GM20000 (cell line): ENCODE measurements at regions not wholly inside any gene's neighbourhood (a gene's known extent, or its start where the extent isn't known, plus 50 kb on each side); places are given as distances from the start of the nearest gene placed in this dataset.

Experiments
- DNase-seq: peaks from one replicate; pipeline ENCODE4 v3.0.0; 2012; ENCODE audit warnings: low spot score
- TF ChIP-seq, protein P1 (sequence below): IDR thresholded peaks from 2 replicates; pipeline ENCODE4 v1.5.1; 2012; ENCODE audit warnings: mild to moderate bottlenecking, control low read depth; ENCODE audit errors: extremely low read depth, missing control alignments

DNA sequence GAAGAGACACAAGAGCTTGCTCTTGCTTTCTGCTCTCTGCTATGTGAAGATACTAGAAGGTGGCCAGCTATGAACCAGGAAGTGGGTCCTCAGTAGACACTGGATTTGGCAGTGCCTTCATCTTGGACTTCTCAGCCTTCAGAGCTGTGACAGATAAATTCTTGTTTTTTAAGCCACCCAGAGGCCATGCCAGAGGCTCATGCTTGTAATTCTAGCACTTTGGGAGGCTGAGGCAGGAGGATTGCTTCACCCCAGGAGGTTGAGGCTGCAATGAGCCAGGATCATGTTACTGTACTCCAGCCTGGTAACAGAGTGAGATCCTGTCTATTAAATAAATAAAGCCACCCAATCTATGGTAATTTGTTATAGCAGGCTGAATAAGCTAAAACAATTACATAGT is 185.5 kb upstream of the SALL4 start:
- TF ChIP-seq, protein P1, sequence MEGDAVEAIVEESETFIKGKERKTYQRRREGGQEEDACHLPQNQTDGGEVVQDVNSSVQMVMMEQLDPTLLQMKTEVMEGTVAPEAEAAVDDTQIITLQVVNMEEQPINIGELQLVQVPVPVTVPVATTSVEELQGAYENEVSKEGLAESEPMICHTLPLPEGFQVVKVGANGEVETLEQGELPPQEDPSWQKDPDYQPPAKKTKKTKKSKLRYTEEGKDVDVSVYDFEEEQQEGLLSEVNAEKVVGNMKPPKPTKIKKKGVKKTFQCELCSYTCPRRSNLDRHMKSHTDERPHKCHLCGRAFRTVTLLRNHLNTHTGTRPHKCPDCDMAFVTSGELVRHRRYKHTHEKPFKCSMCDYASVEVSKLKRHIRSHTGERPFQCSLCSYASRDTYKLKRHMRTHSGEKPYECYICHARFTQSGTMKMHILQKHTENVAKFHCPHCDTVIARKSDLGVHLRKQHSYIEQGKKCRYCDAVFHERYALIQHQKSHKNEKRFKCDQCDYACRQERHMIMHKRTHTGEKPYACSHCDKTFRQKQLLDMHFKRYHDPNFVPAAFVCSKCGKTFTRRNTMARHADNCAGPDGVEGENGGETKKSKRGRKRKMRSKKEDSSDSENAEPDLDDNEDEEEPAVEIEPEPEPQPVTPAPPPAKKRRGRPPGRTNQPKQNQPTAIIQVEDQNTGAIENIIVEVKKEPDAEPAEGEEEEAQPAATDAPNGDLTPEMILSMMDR = no peak
- DNase-seq = no peak

DNA sequence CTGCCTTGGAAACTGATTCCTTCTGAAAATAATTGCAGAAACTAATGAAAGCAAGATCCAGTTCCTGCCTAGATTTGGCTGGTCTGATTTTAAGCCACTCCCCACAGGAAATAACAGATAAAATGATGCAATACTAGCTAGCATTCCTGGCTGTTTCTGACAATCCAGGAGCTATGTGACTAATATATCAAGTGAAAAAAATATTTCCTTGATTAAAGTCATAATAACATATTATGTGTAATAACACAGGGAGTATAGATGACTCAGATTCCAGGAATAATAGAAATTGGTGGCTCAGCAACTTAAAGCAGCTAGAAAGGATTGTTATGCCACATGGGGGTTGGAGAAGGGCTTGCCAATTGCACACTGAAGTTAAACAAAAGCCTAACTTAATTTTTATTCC is 182.7 kb upstream of the SALL4 start:
- TF ChIP-seq, protein P1 = no peak
- no peak for DNase-seq

DNA sequence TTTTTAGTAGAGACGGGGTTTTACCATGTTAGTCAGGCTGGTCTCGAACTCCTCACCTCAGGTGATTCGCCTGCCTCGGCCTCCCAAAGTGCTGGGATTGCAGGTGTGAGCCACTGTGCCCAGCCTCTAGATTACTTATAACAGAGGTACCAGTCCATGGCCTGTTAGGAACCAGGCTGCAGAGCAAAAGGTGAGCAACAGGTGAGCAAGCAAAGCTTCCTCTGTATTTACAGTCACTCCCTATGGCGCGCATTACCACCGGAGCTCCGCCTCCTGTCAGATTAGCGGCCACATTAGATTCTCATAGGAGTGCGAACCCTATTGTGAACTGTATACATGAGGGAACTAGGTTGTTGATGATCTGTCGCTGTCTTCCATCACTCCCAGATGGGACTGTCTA is 178.0 kb upstream of the SALL4 start:
- TF ChIP-seq, protein P1 = no peak
- no peak for DNase-seq

DNA sequence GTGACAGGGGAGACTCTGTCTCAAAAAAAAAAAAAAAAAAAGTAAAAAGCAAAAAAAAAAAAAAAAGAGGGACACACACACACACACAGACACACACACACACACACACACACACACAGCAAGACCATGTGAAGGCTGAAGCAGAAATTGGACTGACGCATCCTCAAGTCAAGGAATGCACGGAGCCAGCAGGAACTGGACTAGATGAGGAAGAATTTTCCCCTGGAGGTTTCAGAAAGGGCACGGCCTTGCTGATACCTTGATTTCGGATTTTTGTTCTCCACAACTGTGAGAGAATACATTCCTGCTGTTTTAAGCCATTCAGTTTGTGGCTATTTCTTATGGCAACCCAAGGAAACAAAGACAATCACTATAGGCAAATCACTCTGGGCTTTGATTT is 176.9 kb upstream of the SALL4 start:
- TF ChIP-seq, protein P1 = no peak
- DNase-seq = no peak

DNA sequence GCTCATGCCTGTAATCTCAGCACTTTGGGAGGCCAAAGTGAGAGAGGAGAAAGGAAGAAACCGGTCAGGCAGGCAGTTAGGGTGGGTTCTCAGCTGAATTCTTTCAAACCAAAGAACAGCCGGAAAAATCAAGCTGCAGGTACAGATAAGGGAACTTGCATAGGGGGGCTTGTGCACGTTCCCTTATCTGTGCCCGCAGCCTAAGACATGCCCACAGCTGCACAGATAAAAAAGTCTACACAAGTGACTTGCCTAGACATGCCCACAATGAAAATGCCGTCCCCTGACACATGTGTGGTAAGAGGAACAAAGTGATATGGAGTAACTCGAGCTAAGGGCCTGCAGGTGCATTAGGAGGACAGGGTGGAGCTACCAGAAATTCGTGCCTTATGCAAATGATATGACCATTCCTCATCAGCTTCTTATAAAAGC is 175.8 kb upstream of the SALL4 start:
- DNase-seq = no peak

DNA sequence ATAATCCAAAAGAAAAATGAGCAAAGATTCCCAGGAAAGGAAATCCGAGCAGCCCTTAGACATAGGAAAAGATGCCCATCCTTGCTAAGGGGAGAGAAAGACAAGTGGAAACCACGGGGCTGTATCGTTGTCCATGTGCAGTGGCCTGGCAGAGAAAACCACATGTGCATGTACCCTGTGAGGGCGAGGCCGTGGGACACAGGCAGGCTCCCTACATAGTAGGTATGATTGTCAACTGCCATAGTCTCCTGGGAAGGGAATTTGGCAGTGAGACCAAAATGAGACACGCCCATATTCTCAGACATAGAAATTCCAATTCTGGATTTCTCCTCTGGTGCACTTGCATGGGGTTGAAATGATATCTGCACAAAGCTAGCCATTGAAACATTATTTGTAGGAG is 169.7 kb upstream of the SALL4 start:
- DNase-seq = no peak
- TF ChIP-seq, protein P1 = no peak

More for the DNA sequence above, 175.8 kb upstream of the SALL4 start:
- TF ChIP-seq, protein P1 = no peak

DNA sequence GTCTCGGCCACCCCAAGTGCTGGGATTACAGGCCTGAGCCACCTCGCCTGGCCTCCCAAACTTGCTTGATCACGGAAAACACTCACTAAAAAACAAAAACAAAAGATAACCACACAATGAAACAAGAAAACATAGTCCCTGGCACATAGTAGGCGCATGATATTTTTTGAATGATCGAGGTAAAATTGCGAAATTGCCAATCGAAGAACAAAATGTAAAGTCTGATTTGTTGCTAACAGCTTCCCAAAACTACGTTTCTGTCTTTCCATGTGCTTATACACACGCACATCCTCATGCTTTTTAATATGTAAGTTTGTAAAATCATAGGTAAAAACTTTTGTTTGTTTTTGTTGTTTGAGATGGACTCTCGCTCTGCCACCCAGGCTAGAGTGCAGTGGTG is 168.5 kb upstream of the SALL4 start:
- no peak for DNase-seq
- TF ChIP-seq, protein P1 = no peak
